ENCODE measurements at regions not wholly inside any gene's neighbourhood (a gene's known extent, or its start where the extent isn't known, plus 50 kb on each side); places are given as distances from the start of the nearest gene placed in this dataset.

GRCh38 chr11:119983240-119983732, 154.6 kb downstream of the TRIM29 start:
- DNase-seq (ENCODE audit: low spot score): no peak

DNA sequence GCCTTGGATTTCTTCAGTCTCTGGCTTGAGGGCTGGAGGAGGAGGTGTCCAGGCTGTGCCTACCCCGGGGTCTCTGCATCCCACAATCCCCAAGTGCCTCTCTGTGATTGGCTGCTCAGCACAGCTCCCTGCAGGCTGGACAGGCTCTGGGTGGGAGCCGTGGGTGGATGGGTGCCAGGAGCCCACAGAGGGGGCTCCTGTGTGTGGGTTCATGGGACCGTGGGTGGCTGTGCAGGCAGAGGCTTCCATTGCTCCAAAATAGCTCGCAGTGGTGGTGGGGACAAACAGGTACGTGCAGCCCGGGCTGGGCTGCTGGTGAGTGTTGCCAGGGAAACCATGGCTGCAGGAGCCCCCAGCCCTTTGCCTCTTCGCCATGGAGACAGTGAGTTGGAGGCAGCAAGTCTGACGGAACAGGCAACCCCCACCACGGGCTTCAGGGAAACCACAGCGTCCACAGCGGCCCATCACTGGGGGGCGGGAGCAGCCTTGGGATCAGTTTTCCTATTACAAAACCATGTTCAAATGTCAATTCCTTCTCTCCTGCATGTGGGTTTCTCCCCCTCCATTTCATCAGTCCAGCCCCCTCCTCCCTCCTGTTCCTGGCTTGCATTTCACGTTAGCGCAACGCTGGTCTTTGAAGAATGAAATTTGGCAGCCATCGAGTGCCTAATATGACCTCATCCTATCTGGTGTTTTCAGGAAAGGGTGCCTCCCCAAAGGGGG, 155.2 kb downstream of the TRIM29 start:
- DNase-seq (ENCODE audit: low spot score): no peak

GRCh38 chr11:119980431-119980830, 157.5 kb downstream of the TRIM29 start:
- no peak for DNase-seq (ENCODE audit: low spot score)

DNA sequence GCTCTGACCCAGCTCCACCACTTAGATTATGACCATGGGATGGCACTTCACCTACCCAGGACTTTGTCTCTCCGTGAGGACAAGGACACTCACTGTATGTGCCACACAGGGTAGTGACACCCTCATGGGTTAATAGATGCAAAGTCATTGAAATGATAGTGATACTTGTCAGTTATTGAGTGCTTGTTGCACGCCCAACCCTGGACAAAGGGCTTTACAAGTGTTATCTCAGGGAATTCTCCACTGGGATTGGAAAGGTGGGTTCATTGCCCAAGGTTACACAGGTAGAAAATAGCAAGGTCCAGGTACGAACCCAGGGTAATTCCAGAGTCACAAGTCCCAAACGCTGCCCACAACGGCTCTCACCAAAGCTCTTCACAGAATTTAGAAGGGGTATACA, 158.2 kb downstream of the TRIM29 start:
- no peak for DNase-seq (ENCODE audit: low spot score)

- no peak for DNase-seq (ENCODE audit: low spot score)
Measured at GRCh38 chr11:119978696-119979095, 159.2 kb downstream of the TRIM29 start.

DNA sequence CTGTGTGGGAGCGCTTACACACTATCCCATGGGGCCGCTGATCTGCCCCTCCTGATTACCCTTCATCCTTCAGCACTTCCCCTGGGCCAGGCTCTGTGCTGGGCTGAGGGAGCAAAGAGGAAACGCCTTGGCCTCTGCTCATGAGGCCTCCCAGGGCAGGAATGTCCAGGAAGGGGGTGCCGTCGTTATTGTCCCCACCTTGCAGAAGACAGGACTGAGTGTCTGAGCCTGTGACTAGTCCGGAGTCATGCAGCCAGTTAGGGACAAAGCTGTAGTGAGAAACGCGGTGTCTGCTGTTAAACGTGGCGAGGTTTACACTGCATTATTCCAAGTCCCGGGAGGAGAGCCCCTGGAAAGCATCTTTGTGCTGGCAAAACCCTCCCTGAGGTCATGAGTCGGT, 160.0 kb downstream of the TRIM29 start:
- DNase-seq (ENCODE audit: low spot score): no peak

DNA sequence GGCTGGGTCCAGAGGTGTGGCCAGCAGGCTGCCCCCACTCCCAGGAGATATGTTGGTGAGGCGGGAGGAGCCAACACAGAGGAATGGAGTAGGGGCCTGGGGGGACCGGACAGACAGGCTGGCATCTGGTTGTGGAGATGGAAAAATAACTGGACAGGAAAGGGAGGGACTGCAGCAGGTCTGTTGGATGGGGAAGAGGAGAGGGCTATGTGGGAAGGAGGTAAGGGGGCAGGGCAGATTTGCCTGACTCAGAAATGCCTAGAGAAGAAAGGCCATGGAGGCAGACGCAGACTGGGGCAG, 160.4 kb downstream of the TRIM29 start:
- DNase-seq (ENCODE audit: low spot score): no peak

DNA sequence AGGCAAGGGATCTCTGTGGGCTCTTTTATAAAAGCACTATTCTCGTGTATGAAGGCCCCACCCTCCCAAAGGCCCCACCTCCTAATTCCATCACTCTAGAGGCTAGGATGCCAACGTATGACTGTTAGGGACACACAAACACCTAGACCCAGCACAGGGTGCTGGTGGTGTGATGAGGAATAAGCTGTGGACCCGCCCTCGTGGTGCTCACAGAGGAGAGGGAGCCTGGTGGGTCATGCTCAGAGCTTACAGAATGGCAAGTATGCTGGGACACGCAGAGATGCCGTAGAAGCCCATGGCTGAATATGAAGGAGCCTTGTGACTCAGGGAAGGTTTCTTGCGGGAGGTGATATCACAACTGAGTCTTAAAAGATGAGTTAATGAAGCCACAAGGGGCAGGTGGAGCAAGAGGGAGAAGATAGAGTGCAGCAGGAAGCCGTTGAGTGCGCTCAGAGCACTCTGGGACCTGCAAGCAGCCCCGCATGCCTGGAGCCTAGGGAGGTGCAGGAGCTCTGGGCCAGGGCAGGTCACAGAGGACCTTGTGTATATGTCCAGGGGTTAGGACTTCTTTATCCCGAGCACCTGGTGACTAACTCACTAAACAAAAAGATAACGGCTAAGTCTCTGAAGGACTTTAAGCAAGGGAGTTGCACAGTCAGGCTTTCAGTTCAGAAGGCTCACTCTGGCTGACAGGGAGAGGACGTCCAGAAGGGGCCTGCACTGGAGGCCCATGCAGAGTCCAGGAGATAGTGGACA, 160.9 kb downstream of the TRIM29 start:
- no peak for DNase-seq (ENCODE audit: low spot score)

DNA sequence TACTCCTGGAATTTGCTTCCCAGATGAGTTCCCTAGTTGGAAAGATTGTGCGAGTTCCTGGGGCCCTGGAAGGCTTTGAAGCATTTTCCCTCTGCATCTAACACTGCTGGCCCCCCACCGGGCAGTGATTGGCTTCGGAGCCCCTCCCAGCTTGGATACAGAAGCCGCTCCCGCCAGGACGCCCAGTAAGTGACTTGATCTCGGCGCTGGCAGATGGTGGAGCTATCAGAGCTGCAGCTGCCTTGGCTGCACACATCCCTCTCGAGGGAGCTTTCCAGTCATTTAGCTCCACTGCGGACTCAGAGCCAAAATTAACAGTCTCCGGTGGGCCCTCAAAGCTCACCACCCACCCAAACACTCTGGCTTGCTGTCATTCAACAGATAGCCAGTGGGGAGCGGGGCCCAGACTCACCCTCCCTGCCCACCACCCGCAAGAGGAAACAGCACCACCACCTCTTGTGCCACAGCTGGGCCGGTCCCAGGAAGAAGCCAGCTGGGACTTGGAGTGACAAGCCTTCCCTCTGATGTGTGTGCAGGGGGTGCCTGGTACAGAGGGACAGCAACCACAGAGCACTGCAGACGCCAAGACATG, 162.3 kb downstream of the TRIM29 start:
- no peak for DNase-seq (ENCODE audit: low spot score)

GRCh38 chr11:119974467-119974866, 163.4 kb downstream of the TRIM29 start:
- no peak for DNase-seq (ENCODE audit: low spot score)

- DNase-seq (ENCODE audit: low spot score): no peak
Measured at GRCh38 chr11:119974051-119974450, 163.9 kb downstream of the TRIM29 start.

GRCh38 chr11:119972281-119972680, 165.6 kb downstream of the TRIM29 start:
- no peak for DNase-seq (ENCODE audit: low spot score)

- no peak for DNase-seq (ENCODE audit: low spot score)
Measured at GRCh38 chr11:119970555-119971304, 167.2 kb downstream of the TRIM29 start.

GRCh38 chr11:119964136-119965025, 173.5 kb downstream of the TRIM29 start:
- no peak for DNase-seq (ENCODE audit: low spot score)

DNA sequence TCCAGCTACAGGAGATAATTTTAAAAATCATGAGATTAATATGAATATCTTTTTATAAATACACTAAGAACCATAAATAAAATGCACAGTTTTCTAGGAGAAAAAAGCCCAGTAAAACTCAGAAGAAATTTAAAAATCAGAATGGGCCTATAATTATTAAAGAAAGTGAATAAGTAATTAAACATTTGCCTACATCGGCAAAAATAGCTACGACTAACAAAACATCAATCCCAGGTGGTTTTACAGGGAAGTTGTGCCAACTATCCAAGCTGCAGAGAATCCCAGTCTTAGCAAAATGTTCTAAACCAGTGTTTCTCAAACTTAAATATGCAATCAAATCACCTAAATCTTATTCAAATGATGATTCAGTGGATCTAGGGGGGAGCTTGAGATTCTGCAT, 180.0 kb downstream of the TRIM29 start:
- DNase-seq (ENCODE audit: low spot score): no peak

- no peak for DNase-seq (ENCODE audit: low spot score)
Measured at GRCh38 chr11:119952441-119952840, 185.5 kb downstream of the TRIM29 start.

DNA sequence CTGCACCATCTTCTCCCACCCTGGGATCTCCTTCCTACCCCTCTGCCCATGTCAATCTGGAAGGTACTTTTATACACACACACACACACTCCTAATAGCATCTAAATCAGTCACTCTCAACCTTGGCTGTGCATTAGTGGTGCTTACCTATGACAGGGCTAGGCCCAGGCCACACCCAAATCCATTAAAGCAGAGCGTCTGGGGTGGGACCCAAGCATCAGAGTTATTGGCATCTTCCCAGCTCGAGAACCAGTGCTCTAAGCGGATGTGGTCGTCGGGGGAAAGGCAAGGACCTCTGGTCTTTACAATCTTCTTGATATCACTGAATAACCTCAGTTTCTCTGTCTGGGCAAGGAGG, 194.6 kb downstream of the TRIM29 start:
- DNase-seq (ENCODE audit: low spot score): no peak

GRCh38 chr11:119942583-119943297, 195.2 kb downstream of the TRIM29 start:
- no peak for DNase-seq (ENCODE audit: low spot score)

GRCh38 chr11:119941636-119942411, 196.1 kb downstream of the TRIM29 start:
- no peak for DNase-seq (ENCODE audit: low spot score)

DNA sequence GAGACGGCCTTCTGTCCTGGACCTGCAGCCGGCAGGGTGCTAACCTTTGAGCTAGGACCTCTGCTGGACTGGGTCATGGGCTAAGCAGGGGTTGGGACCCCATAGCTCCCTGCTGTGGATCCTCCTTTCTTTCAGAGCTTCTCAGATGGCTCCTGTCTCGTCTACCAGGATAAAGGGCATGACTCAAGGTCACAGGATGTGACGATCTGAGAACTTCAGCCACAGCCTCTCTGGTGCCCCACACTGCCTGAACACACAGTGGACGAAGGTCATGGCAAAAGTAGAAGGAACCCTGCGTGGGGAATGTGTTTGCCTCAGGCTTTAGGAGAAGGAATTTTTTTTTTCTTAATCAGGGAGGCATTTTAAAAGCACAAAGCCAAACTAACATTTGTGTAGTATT, 196.7 kb downstream of the TRIM29 start:
- no peak for DNase-seq (ENCODE audit: low spot score)

All from HT-29 (cell line).